HPDE6-E6E7 (cell line): ENCODE measurements at regions not wholly inside any gene's neighbourhood (a gene's known extent, or its start where the extent isn't known, plus 50 kb on each side); places are given as distances from the start of the nearest gene placed in this dataset.
A peak's percentile ranks its signal among the peaks of the same experiment; 100 is the strongest.

ENCODE experiments used
- DNase-seq: peaks from one replicate; pipeline ENCODE4 v3.0.0; 2011; ENCODE audit warnings: missing footprints; ENCODE audit errors: extremely low spot score

GRCh38 chr1:198472997-198473396, 67.5 kb downstream of the ATP6V1G3 start:
- no peak for DNase-seq

- DNase-seq = no peak
Measured at GRCh38 chr1:198472119-198472518, 68.4 kb downstream of the ATP6V1G3 start.

GRCh38 chr1:198467907-198468306, 72.6 kb downstream of the ATP6V1G3 start:
- no peak for DNase-seq

GRCh38 chr1:198467342-198467741, 73.1 kb downstream of the ATP6V1G3 start:
- DNase-seq = no peak

DNA sequence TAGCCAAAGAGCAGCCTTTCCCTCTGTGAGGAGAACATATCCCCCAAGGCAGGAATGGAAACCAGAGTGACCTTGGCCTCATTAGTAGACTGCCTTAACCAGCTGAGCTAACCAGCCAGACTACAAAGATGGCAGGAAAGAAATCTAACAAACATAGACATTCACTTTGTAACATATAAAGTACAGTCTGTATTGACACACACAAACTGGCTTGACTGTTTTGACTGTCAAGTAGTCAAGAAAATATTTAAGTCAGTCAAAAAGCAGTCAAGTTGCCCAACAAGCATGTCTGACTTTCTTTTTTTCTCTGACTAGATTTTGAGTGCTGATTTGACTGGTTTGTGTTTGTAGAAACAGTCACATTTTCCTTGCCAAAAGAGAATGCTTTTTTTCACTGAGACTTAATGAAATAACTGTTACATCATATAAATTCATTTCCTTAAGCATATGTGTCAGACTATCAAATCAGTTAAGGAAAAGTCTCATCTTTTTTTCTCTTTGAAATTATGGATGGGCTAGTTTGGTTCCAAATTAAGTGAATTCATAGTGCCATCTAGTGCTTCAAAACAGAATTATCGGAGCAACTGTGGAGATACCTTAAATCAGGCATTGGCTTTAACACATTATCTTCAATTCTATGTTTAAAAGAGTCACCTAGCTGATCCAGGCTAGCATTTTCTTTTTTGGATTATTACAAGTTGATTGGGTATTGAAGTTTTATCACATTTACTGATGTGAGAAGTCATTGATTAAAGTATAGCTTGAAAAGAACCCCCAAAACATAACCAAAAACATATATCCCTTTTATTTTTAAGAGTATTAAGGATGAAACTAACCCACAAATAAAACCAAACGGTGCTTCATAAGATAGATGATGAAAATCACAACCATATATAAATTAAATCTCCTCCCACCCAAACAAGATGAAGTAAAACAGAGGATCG, 75.0 kb downstream of the ATP6V1G3 start:
- peak; percentile 26 for DNase-seq

DNA sequence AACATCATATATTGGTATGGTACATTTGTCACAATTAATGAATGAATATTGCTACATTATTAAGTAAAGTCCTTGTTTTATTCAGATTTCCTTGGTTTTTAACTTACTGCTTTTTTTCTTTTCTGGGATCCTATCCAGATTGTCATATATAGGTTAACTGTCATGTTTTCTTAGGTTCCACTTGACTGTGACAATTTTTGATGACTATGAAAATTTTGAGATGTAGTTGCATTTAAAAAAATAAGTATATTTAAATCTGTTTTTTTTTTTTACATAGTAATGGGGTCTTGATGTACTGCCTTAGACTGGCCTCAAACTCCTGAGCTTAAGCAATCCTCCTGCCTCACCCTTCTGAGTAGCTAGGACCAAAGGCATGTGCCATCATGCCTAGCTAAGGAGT, 76.8 kb downstream of the ATP6V1G3 start:
- no peak for DNase-seq

- peak; percentile 23 for DNase-seq
Measured at GRCh38 chr1:198462365-198463019, 78.0 kb downstream of the ATP6V1G3 start.

DNA sequence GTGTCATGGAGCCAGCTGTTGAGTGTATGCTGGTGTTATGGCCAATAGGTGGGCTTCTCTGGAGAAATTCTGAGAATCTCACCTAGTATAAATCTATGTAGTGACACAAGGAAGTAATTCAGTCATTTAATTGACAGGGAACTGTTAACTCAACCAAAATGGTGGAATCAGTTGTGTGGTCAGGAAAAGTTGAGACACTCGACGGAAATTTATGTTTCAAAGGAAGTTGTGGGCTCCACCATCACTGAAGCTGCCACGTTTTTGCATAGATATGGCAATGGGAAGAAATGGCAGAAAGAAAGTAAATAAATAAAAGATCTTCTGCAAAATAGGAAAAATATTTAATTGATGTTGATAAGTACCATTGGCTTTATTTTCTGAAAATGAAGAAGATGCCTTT, 84.5 kb downstream of the ATP6V1G3 start:
- DNase-seq = no peak

- DNase-seq = peak; percentile 15
Measured at GRCh38 chr1:198449727-198450433, 90.6 kb downstream of the ATP6V1G3 start.

GRCh38 chr1:198449261-198449660, 91.2 kb downstream of the ATP6V1G3 start:
- DNase-seq = peak; percentile 60

DNA sequence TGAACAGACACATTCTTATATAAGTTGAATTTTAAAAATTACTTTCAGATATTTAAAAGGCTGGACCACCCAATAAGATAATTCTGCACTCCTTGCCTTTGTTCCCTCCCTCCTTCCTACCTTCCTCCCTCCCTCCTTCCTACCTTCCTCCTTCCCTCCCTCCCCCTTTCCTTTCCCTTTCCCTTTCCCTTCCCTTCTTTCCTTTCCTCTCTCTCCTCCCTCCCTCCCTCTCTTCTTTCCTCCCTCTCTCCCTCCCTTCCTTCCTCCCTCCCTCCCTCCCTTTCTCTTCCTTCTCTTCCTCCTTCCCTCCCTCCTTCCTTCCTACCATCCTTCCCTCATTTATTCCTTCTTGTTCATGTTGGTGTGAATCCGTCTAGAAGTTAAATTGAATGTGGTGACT, 93.0 kb downstream of the ATP6V1G3 start:
- no peak for DNase-seq

- DNase-seq = no peak
Measured at GRCh38 chr1:198445872-198446271, 94.6 kb downstream of the ATP6V1G3 start.

DNA sequence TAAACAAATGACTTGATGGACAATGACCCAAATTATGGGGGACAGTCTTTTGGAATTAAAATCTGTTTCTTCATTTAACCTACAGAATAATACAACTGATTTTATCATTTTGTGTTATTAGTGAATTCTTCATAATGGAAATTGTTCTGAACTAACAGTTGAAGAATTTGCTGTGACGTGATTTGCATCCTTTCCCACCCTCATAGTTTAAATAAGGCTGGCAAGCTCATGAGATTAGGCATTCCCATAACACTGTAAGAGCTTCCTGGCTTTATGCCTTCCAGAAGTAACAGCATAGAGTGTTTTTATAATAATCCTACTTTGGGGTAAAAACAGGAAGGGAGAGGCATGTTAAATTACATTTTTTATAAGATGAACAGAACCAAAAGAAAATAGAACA, 95.7 kb downstream of the ATP6V1G3 start:
- no peak for DNase-seq

DNA sequence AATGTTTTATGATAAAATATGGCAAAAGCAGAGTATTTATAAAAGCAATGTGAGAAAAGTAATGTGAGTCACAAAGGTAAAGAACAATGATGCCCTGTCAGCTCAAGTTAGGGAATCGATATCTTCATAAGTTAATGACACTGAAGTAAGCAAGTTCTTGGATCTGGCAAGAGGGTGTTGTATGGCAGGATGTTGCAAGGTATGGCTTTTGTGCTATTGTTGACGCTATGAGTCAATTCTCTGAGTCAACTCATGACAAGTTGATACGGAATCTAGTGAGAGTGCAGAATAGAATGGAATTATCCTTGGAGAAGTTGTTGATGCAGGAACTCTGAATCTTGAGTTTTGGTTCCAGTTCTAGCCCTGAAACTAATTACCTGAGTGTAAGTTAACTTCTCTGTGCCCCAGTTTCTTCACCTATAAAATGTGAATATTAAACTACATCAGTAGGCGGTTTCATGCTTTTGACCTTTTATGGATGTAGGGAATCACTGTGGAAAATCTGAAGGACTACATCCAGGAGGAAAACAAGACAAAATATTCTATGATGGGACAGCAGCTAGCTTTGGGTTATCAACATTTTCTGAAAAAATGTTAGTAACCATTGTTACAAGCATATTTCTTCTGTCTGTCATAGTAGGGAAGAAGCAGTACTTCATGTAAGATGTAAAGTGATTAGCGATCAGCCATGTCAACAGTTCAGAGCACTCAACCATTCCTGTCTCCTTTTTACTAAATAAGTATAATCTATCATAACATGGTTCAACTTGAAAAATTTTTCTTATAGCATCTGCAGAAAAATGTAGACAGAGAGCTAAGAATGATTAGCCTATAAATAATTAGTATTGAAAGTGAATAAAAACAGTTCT, 96.9 kb downstream of the ATP6V1G3 start:
- DNase-seq = peak; percentile 71

GRCh38 chr1:198440842-198441241, 99.6 kb downstream of the ATP6V1G3 start:
- no peak for DNase-seq

DNA sequence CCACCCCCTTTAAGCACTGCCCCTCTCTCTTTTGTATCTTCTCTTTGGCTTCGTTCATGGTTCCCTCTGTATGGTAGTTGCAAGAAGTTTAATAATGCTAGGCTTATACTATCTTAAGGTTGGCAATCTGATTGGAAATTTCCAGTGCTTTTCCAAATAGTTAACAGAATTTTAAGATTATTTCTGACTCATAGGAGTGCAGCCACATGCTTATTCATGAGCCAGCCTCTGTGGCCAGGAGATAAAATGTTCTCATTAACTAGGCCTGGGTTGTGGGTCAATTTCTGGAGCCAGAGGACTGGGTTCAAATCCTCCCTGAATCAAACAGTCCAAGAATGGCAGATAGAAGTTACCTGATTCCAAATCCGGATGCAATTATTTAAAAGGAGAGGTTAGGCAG, 103.1 kb downstream of the ATP6V1G3 start:
- no peak for DNase-seq

DNA sequence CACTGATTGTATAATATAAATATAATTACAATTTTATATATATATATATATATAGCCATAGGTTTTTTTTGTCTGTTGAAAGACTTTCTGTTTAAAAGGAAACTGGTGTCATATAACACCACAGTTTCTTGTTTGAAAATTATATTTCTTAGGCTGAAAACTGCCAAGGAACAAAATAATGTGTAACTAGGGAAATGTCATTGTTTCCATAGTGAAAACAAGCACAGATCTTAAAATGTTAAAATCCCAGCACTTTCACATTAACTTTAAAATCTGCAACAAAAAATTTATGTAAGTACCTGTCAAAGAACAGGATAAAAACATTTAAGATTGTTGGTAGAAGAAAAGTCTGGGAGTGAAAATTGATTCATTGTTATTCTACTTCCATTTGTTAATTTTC, 104.2 kb downstream of the ATP6V1G3 start:
- no peak for DNase-seq

- DNase-seq = no peak
Measured at GRCh38 chr1:198435056-198435455, 105.4 kb downstream of the ATP6V1G3 start.

GRCh38 chr1:198424441-198424840, 116.0 kb downstream of the ATP6V1G3 start:
- no peak for DNase-seq

DNA sequence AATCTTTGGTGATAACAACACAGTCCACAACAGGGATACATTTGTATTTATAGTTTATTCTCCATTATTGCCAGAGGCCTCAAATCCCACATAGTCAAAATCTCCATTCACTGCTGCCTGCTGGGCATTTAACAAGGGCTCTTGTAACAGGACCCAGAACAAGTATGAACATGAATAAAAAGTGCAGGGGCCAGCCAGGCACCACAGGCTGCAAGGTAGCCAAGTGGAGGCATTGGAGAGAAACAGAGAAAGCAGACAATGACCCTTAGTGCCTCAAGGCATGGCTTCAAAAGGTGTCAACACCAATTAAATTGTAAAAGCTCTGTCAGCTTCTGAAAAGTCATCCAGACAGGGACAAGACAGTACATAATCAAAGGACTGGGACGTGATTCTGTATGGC, 116.8 kb downstream of the ATP6V1G3 start:
- no peak for DNase-seq

DNA sequence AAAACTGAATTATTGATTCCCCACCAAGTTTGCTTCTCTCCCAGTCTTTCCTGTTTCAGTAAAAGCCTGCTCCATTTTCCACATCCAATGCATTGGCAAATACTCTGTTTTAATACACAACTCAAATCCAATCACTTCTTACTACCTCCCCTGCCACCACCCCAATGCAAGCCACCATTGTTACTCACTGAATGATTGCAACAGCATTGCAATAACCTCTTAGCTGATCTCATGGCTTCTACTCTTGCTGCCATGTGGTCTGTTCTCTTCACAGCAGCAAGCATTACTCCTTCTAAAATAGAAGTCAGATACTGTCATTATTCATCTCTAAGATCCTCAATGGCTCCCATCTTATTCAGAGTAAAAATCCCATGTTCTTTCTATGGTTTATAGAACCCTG, 123.4 kb downstream of the ATP6V1G3 start:
- DNase-seq = no peak
